Calu3 (cell line): ENCODE measurements at regions not wholly inside any gene's neighbourhood (a gene's known extent, or its start where the extent isn't known, plus 50 kb on each side); places are given as distances from the start of the nearest gene placed in this dataset.

ENCODE experiments used
- BruUV-seq: library from RNA; stranded (reverse); fragments of 400-500 nt; replicated peaks from 2 replicates; lab custom pipeline; 2021; lab: Mats Ljungman, UMichigan
- CTCF ChIA-PET: fragments of 300-600 bp; sonication (Branson Sonifier 250); formaldehyde crosslinking; loops from one replicate; lab custom pipeline; 2022; ENCODE audit warnings: antibody characterized with exemption; lab: Charles Lee
- DNase-seq: peaks from one replicate; pipeline ENCODE4 v3.0.0; 2022
- H3K27ac Mint-ChIP-seq: one replicate; pipeline ENCODE4 v1.8.0; 2022; ENCODE audit warnings: mixed read lengths; ENCODE audit not compliant: unreplicated experiment
- H3K27me3 Mint-ChIP-seq: one replicate; pipeline ENCODE4 v1.8.0; 2022; ENCODE audit warnings: mixed read lengths; ENCODE audit not compliant: unreplicated experiment
- H3K36me3 Mint-ChIP-seq: one replicate; pipeline ENCODE4 v1.8.0; 2022; ENCODE audit warnings: mild to moderate bottlenecking, moderate library complexity, mixed read lengths; ENCODE audit not compliant: insufficient read depth, unreplicated experiment
- H3K4me1 Mint-ChIP-seq: one replicate; pipeline ENCODE4 v1.8.0; 2022; ENCODE audit warnings: mild to moderate bottlenecking, low read depth, mixed read lengths; ENCODE audit not compliant: unreplicated experiment
- H3K4me3 Mint-ChIP-seq: one replicate; pipeline ENCODE4 v1.8.0; 2022; ENCODE audit warnings: mild to moderate bottlenecking, low read depth, moderate library complexity, mixed read lengths; ENCODE audit not compliant: unreplicated experiment
- H3K9me3 Mint-ChIP-seq: one replicate; pipeline ENCODE4 v1.8.0; 2022; ENCODE audit warnings: low read depth, mixed read lengths; ENCODE audit not compliant: unreplicated experiment
- intact Hi-C: fragments of 100-400 bp; cut with micrococcal nuclease; formaldehyde crosslinking; loops from one replicate; pipeline ENCODE4 v1.10.0; 2022; ENCODE audit not compliant: unreplicated experiment
- TF ChIP-seq, protein P1 (sequence below): fragments of 200-600 bp; IDR thresholded peaks from one replicate; pipeline ENCODE4 v1.8.0; 2022; ENCODE audit warnings: antibody characterized with exemption; ENCODE audit not compliant: unreplicated experiment

DNA sequence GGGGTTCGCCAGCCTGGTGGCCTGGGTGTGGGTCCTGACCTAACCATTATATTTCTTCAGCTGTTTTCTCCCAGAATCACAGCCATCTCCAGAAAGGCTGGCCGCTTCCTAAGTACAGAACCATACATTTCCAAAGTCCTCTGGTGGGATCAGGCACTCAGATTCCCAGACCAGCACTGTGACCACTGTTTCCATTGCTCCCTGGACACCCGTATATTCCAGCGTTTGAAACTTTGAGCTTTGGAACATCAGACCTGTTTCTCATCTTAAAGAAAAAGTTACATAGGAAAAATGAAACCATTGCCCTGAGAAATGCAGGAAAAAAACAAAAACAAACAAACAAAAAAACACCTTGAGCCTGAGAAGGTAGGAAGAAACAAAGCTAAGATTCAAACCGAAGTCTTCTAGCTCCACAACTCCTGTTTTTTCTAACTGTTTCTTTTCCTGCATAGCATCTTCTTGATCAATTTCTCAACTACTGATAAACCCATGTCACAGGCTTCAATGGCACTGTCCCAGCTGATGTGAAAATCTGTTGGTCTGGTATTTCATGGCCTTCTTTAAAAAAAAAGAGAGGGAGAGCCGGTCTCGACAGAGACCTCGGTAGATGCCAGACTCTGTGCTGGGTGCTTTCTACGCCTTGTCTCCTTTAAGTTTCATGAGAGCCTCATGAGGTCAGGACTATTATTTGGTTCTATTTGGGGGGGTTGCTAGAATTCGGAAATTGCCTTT is 221.3 kb downstream of the TOMM20 start:
- Mint-ChIP-seq H3K4me3 (no peak overlapping the region), H3K36me3 (no peaks in the 10 kb centered on the region), H3K4me1 (peaks cover 23% of the 10 kb centered on the region), H3K27ac (no peak overlapping the region), H3K27me3 (no peaks in the 10 kb centered on the region), H3K9me3 (no peaks in the 10 kb centered on the region)
- CTCF ChIA-PET = interaction anchor here (0.7 kb wide), 2 partner anchors 36 to 46 kb away, joined by 3 to 4 read pairs; no protein-coding TSS in a partner anchor
- TF ChIP-seq, protein P1, sequence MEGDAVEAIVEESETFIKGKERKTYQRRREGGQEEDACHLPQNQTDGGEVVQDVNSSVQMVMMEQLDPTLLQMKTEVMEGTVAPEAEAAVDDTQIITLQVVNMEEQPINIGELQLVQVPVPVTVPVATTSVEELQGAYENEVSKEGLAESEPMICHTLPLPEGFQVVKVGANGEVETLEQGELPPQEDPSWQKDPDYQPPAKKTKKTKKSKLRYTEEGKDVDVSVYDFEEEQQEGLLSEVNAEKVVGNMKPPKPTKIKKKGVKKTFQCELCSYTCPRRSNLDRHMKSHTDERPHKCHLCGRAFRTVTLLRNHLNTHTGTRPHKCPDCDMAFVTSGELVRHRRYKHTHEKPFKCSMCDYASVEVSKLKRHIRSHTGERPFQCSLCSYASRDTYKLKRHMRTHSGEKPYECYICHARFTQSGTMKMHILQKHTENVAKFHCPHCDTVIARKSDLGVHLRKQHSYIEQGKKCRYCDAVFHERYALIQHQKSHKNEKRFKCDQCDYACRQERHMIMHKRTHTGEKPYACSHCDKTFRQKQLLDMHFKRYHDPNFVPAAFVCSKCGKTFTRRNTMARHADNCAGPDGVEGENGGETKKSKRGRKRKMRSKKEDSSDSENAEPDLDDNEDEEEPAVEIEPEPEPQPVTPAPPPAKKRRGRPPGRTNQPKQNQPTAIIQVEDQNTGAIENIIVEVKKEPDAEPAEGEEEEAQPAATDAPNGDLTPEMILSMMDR = no peak
- BruUV-seq = no TSS peak
- intact Hi-C loops = no loop called here
- DNase-seq = no peak

DNA sequence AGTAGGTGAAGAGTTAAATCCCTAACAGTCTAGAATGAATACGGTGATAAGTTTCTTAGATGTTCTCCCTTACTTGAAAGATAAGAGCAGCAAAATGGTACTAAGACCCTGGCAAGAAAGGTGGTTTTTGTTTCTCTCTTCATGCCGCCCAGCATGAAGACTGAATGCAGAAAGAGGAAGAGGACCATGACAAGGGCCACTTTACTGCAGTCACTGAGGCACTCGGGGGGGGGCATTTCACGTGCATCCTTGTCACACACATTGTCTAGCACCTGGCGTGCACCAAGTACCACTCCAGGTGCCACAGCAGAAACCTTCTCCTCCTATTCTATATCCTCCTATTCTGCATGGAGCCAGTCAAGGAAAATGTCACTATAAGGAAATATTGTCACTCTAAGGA is 222.0 kb downstream of the TOMM20 start:
- TF ChIP-seq, protein P1 = no peak
- Mint-ChIP-seq H3K27me3 (no peaks in the 10 kb centered on the region), H3K36me3 (no peaks in the 10 kb centered on the region), H3K4me3 (no peak overlapping the region), H3K27ac (no peak overlapping the region), H3K9me3 (no peaks in the 10 kb centered on the region), H3K4me1 (peaks cover 23% of the 10 kb centered on the region)
- CTCF ChIA-PET = interaction anchor here (0.7 kb wide), 1 partner anchor 35 kb away, joined by 3 read pairs; no protein-coding TSS in a partner anchor
- intact Hi-C loops = no loop called here
- DNase-seq = no peak
- BruUV-seq = no TSS peak

DNA sequence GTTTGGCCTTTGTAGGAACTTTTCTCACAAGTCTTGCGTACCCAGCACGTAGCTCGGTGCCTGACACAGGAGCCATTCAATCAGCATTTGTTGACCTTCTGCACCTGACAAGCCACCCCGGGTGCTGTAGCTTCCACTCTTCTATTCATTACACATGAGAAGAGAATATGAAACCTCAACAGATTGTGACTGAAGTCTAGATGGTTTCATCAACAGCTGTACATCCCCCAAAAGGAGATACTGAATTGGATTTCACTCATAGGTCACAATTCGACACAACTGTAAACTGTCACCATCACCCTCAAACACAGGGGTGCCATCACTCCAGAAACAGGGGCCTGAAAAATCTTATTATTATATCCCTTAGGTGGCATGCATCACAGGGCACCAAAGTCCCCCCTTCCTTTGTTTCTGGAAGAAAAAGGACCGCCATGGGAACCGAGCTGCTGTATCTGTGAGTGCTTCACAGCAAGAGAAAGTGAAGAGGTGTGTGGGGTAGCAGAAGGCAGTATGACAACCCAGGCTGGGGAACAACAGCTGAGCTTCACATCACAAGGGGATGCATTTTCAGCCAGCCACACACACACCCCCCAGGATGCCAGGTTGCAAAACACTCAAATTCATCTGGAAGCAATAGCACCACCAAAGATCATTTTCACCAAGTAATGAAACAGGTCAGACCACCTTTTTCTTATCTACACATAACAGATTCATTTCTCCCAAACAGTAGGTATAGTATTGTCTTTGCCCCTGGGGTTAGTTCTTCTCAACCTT is 225.7 kb downstream of the TOMM20 start:
- DNase-seq = no peak
- CTCF ChIA-PET = no interaction called here

DNA sequence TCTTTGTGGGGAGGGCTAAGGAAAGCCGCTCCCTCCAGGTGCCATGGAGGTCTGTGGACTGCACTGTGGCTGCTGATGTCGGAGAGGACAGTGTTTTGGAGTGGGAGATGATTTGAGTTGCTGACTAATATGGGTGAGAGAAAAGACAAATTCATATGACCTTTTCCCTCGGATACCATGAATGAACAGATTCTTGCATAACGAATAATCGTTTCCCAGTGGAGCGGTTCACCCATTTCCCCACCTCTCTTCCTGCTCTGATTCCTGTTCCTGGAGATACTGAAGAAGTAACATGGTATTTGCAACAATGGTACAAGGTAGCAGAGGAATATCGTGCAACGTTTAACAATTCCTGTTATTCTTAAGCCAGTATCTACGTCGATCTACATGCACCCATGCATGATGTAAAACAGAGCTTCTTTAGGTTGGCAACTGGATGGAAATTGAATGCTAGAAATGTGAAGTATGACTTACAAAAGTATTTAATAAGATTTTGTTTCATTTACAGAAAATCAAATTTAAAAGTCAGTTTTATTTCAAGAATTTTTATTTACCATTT is 227.1 kb downstream of the TOMM20 start:
- CTCF ChIA-PET = no interaction called here
- Mint-ChIP-seq H3K4me3 (no peak overlapping the region), H3K27ac (no peak overlapping the region), H3K36me3 (no peaks in the 10 kb centered on the region), H3K9me3 (no peaks in the 10 kb centered on the region), H3K27me3 (no peaks in the 10 kb centered on the region), H3K4me1 (peaks cover 11% of the 10 kb centered on the region)
- no TSS peak for BruUV-seq
- intact Hi-C loops = no loop called here
- DNase-seq = no peak
- TF ChIP-seq, protein P1 = no peak

More for the DNA sequence above, 225.7 kb downstream of the TOMM20 start:
- intact Hi-C loops = loop anchor here (1.0 kb wide), 1 partner anchor 179 kb away; no protein-coding TSS in a partner anchor
- H3K27me3 Mint-ChIP-seq = no peaks in the 10 kb centered on the region
- no TSS peak for BruUV-seq
- no peaks in the 10 kb centered on the region for H3K9me3 Mint-ChIP-seq
- H3K4me3 Mint-ChIP-seq = no peak overlapping the region
- no peaks in the 10 kb centered on the region for H3K36me3 Mint-ChIP-seq
- peaks cover 18% of the 10 kb centered on the region for H3K4me1 Mint-ChIP-seq
- TF ChIP-seq, protein P1 = no peak
- no peak overlapping the region for H3K27ac Mint-ChIP-seq
